HG03135 (cell line): ENCODE measurements at regions not wholly inside any gene's neighbourhood (a gene's known extent, or its start where the extent isn't known, plus 50 kb on each side); places are given as distances from the start of the nearest gene placed in this dataset.
"Not testable (repeated sequence)": the region's sequence is repeated elsewhere in the genome, so short reads cannot be mapped to it uniquely, and the experiment has no call there.

ENCODE experiments used
- ATAC-seq: cut with Tn5 transposase; IDR thresholded peaks from one replicate; pipeline ENCODE4 v1.9.1; 2021; ENCODE audit warnings: mild to moderate bottlenecking, moderate library complexity; ENCODE audit not compliant: unreplicated experiment

- no peak for ATAC-seq
Observed at GRCh38 chr6:137968901-137969300, 101.8 kb downstream of the TNFAIP3 start.

GRCh38 chr6:137969874-137970273 is 102.8 kb downstream of the TNFAIP3 start:
- no peak for ATAC-seq

- no peak for ATAC-seq
Observed at GRCh38 chr6:137970368-137970767, 103.3 kb downstream of the TNFAIP3 start.

GRCh38 chr6:137973201-137973600 is 106.1 kb downstream of the TNFAIP3 start:
- no peak for ATAC-seq

- no peak for ATAC-seq
Observed at GRCh38 chr6:137975188-137975940, 108.3 kb downstream of the TNFAIP3 start.

- ATAC-seq: no peak
Observed at GRCh38 chr6:137976430-137976829, 109.4 kb downstream of the TNFAIP3 start.

GRCh38 chr6:137977206-137977605 is 110.1 kb downstream of the TNFAIP3 start:
- no peak for ATAC-seq

- no peak for ATAC-seq
Observed at GRCh38 chr6:137977814-137978213, 110.8 kb downstream of the TNFAIP3 start.

- ATAC-seq: no peak
Observed at GRCh38 chr6:137978252-137978896, 111.3 kb downstream of the TNFAIP3 start.

GRCh38 chr6:137979263-137979662 is 112.2 kb downstream of the TNFAIP3 start:
- not testable (repeated sequence) for ATAC-seq

GRCh38 chr6:137980777-137981176 is 113.7 kb downstream of the TNFAIP3 start:
- ATAC-seq: no peak

- ATAC-seq: no peak
Observed at GRCh38 chr6:137981758-137982157, 114.7 kb downstream of the TNFAIP3 start.

GRCh38 chr6:137982418-137983189 is 115.5 kb downstream of the TNFAIP3 start:
- ATAC-seq: no peak

- no peak for ATAC-seq
Observed at GRCh38 chr6:137983269-137983668, 116.2 kb downstream of the TNFAIP3 start.

GRCh38 chr6:137989664-137990063 is 117.6 kb downstream of the PERP start:
- no peak for ATAC-seq

GRCh38 chr6:137995371-137995770 is 111.8 kb downstream of the PERP start:
- ATAC-seq: no peak

- ATAC-seq: no peak
Observed at GRCh38 chr6:137998461-137999019, 108.7 kb downstream of the PERP start.

- ATAC-seq: no peak
Observed at GRCh38 chr6:137999815-138000214, 107.4 kb downstream of the PERP start.

- no peak for ATAC-seq
Observed at GRCh38 chr6:138000941-138001340, 106.3 kb downstream of the PERP start.

- ATAC-seq: no peak
Observed at GRCh38 chr6:138001750-138002349, 105.4 kb downstream of the PERP start.
